Karpas-422 (cell line): ENCODE measurements at regions not wholly inside any gene's neighbourhood (a gene's known extent, or its start where the extent isn't known, plus 50 kb on each side); places are given as distances from the start of the nearest gene placed in this dataset.

Source experiments
- DNase-seq: peaks from one replicate; pipeline ENCODE4 v3.0.0-alpha.2; 2015
- H2AFZ ChIP-seq: fragments of 200-600 bp; sonication (generic); 2 replicates; pipeline ENCODE4 v1.6.1; 2014; ENCODE audit warnings: antibody characterized with exemption, low read length, mixed read lengths
- H3K27ac ChIP-seq: fragments of 200-600 bp; sonication (generic); 2 replicates; pipeline ENCODE4 v1.5.1; 2014; ENCODE audit warnings: mild to moderate bottlenecking, low read length, moderate library complexity
- H3K27me3 ChIP-seq: fragments of 200-600 bp; sonication (generic); 2 replicates; pipeline ENCODE4 v1.6.1; 2014; ENCODE audit warnings: low read length, mixed read lengths
- H3K36me3 ChIP-seq: fragments of 200-600 bp; sonication (generic); 2 replicates; pipeline ENCODE4 v1.6.1; 2014; ENCODE audit warnings: low read length, mixed read lengths; ENCODE audit not compliant: insufficient read depth
- H3K4me1 ChIP-seq: fragments of 200-600 bp; sonication (generic); 2 replicates; pipeline ENCODE4 v1.6.1; 2014; ENCODE audit warnings: mild to moderate bottlenecking, low read length, mixed read lengths
- H3K4me2 ChIP-seq: fragments of 200-600 bp; sonication (generic); 2 replicates; pipeline ENCODE4 v1.6.1; 2014; ENCODE audit warnings: low read length, low read depth, mild to moderate bottlenecking; ENCODE audit not compliant: poor library complexity, severe bottlenecking
- H3K4me3 ChIP-seq: fragments of 200-600 bp; sonication (generic); 2 replicates; pipeline ENCODE4 v1.5.1; 2014; ENCODE audit warnings: mild to moderate bottlenecking, antibody characterized with exemption, low read length, mixed read lengths
- H3K79me2 ChIP-seq: fragments of 200-600 bp; sonication (generic); 2 replicates; pipeline ENCODE4 v1.6.1; 2014; ENCODE audit warnings: mild to moderate bottlenecking, low read length, mixed read lengths
- H3K9ac ChIP-seq: fragments of 200-600 bp; sonication (generic); 2 replicates; pipeline ENCODE4 v1.6.0; 2014; ENCODE audit warnings: low read length
- H3K9me2 ChIP-seq: fragments of 200-600 bp; sonication (generic), shearing (Covaris generic); replicated peaks from 2 replicates; pipeline ENCODE4 v1.6.0; 2014; ENCODE audit warnings: mild to moderate bottlenecking, low read length, moderate library complexity; ENCODE audit not compliant: insufficient read depth
- H3K9me3 ChIP-seq: fragments of 300-700, 200-600 bp; sonication (generic); 2 replicates; pipeline ENCODE4 v1.6.1; 2014; ENCODE audit warnings: low read length, mixed read lengths
- H4K20me1 ChIP-seq: fragments of 200-600 bp; sonication (generic); 2 replicates; pipeline ENCODE4 v1.6.1; 2014; ENCODE audit warnings: mild to moderate bottlenecking, antibody characterized with exemption, low read length, low read depth; ENCODE audit not compliant: insufficient read depth

DNA sequence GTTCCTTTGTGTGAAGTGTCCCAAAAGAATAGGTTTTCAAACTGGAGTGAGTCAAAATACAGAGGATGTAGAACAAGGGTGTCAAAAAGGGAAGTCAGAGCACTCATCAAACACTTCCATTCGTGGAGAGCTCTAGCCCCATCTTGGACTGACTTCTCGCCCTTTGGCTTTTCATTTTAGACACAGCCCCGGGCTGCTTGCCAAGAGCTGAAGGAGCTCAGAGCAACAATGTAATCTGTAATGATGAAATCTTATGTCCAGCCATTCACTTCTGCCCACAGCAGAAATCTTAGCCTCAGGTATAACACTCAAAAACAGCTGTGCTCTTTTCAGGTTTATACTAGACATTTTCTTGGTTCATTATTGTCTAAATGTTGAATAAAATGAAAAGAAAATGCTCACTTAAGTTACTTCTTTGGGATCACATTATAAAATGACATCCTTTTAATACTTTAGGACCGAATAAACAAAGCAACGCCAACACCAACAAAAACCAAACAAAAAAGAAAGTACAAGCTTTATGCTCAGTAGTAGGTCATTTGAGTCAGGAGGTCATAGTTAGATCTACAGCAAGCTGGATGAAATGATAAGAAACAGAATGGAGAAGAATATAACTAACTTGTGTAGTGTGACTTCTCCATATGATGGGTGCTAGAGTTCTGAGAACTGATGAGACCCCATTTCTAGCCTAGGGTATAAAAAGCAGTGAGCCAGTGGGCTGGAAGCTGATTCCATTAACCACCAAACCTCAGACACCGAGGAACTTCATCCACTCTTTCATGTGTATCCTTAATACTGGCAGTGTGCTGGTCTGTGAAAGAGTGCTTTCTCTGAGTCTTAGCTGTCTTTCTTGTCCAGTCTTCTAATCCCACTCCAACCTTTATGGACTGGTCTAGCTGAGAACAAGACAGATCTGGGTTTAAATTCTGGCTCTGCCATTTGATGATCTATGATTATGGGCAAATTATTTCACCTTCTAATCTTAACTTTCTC is 131.8 kb upstream of the SLC7A14 start:
- H3K27ac ChIP-seq: no peak overlapping the region
- DNase-seq: no peak
- H3K9me3 ChIP-seq: no peaks in the 10 kb centered on the region
- H3K27me3 ChIP-seq: no peaks in the 10 kb centered on the region
- H3K36me3 ChIP-seq: no peaks in the 10 kb centered on the region
- H3K79me2 ChIP-seq: no peaks in the 10 kb centered on the region
- H3K9ac ChIP-seq: no peak overlapping the region
- H3K4me3 ChIP-seq: no peak overlapping the region
- no peak overlapping the region for H2AFZ ChIP-seq
- no peak overlapping the region for H3K4me2 ChIP-seq
- no peaks in the 10 kb centered on the region for H4K20me1 ChIP-seq
- no peaks in the 10 kb centered on the region for H3K9me2 ChIP-seq
- H3K4me1 ChIP-seq: no peaks in the 10 kb centered on the region

DNA sequence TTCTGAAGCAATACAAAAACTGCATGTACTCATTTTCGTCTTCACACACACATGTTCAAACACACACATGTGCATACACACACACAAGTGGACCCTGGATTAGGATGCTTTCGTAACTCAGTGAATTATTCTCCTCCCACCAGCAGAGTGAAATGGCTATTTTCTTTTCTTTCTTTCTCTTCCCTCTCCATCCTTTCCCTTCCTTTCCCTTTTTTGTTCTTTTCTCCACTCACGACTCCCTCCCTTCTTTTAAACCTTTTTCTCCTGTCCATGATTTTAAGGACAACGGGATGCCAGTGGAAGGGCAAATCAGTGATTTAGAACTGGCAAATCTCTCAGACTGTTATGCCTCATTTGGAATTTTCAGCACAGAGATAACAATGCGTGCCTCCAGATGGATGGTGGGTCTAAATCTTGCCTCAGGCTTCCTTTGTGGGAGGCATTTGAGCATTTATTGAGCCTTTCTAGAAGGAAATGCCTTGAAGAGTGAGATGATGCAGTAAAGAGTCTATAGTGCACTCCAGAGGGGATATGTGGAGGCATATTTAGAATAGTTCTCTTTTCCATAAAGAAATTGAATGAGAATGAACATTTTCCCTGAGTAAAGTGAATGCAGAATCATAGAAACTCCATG is 130.4 kb upstream of the SLC7A14 start:
- no peak overlapping the region for H3K27ac ChIP-seq
- H3K9me2 ChIP-seq: no peaks in the 10 kb centered on the region
- no peaks in the 10 kb centered on the region for H4K20me1 ChIP-seq
- H3K79me2 ChIP-seq: no peaks in the 10 kb centered on the region
- no peaks in the 10 kb centered on the region for H3K27me3 ChIP-seq
- H3K4me2 ChIP-seq: no peak overlapping the region
- DNase-seq: no peak
- H3K4me3 ChIP-seq: no peak overlapping the region
- H3K9me3 ChIP-seq: no peaks in the 10 kb centered on the region
- H2AFZ ChIP-seq: no peak overlapping the region
- no peak overlapping the region for H3K9ac ChIP-seq
- no peaks in the 10 kb centered on the region for H3K36me3 ChIP-seq
- H3K4me1 ChIP-seq: no peaks in the 10 kb centered on the region

- Histone ChIP-seq H3K4me1 (no peaks in the 10 kb centered on the region), H3K4me3 (no peak overlapping the region), H3K79me2 (no peaks in the 10 kb centered on the region), H3K9ac (no peak overlapping the region), H3K4me2 (no peak overlapping the region), H3K27ac (no peak overlapping the region), H3K36me3 (no peaks in the 10 kb centered on the region), H3K9me3 (no peaks in the 10 kb centered on the region), H3K9me2 (no peaks in the 10 kb centered on the region), H3K27me3 (no peaks in the 10 kb centered on the region), H2AFZ (no peak overlapping the region), H4K20me1 (no peaks in the 10 kb centered on the region)
- no peak for DNase-seq
Measured at GRCh38 chr3:170714562-170715535, 129.0 kb upstream of the SLC7A14 start.

DNA sequence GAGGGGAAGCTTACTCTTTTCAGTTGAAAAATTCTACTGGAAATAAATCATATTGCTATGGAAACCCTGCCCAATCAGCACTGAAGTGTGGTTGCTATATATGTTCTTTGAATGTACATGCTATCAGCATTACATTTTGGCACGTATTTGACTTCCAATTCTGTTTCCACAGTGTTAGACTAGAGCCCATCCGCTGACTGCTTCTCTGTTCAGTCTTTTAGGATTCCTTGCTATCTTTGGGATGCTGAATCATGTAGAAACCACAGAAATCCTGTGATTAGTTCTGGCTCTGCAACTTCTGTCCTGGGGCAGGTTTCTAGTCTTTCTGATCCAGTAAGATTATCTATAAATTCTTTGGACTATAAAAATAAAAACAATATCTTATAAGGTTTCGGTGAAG is 128.2 kb upstream of the SLC7A14 start:
- H3K27ac ChIP-seq: no peak overlapping the region
- no peak overlapping the region for H3K4me3 ChIP-seq
- no peaks in the 10 kb centered on the region for H3K9me3 ChIP-seq
- H3K36me3 ChIP-seq: no peaks in the 10 kb centered on the region
- no peaks in the 10 kb centered on the region for H3K79me2 ChIP-seq
- H3K4me2 ChIP-seq: no peak overlapping the region
- no peak overlapping the region for H3K9ac ChIP-seq
- DNase-seq: no peak
- no peaks in the 10 kb centered on the region for H4K20me1 ChIP-seq
- no peaks in the 10 kb centered on the region for H3K9me2 ChIP-seq
- no peaks in the 10 kb centered on the region for H3K4me1 ChIP-seq
- no peak overlapping the region for H2AFZ ChIP-seq
- no peaks in the 10 kb centered on the region for H3K27me3 ChIP-seq

GRCh38 chr3:170713653-170714052 is 127.8 kb upstream of the SLC7A14 start:
- Histone ChIP-seq H3K4me3 (no peak overlapping the region), H3K4me1 (no peaks in the 10 kb centered on the region), H3K27me3 (no peaks in the 10 kb centered on the region), H3K4me2 (no peak overlapping the region), H3K36me3 (no peaks in the 10 kb centered on the region), H3K9me3 (no peaks in the 10 kb centered on the region), H4K20me1 (no peaks in the 10 kb centered on the region), H3K9me2 (no peaks in the 10 kb centered on the region), H3K27ac (no peak overlapping the region), H3K79me2 (no peaks in the 10 kb centered on the region), H2AFZ (no peak overlapping the region), H3K9ac (no peak overlapping the region)
- DNase-seq: no peak

DNA sequence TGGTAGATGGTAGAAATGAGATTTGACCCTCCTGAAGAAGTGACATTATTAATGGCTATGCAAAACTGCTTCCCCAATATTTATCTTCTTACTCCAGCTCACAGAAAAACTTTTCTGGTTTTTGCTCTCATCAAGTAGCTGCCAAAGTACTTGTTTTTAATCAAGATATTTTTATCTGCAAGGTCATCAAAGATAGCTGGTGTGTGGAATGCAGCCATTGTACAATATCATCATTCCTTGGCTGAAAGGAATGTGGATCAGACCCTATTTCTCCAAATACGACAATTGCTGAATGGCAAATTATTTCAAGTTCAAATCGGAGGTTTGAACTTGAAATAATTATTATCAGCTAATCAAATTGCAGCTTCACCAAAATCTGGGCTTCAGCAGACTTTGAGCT is 126.9 kb upstream of the SLC7A14 start:
- Histone ChIP-seq H3K27ac (no peak overlapping the region), H3K9me3 (no peaks in the 10 kb centered on the region), H3K4me2 (no peak overlapping the region), H3K27me3 (no peaks in the 10 kb centered on the region), H3K4me1 (no peaks in the 10 kb centered on the region), H2AFZ (no peak overlapping the region), H3K36me3 (no peaks in the 10 kb centered on the region), H3K79me2 (no peaks in the 10 kb centered on the region), H4K20me1 (no peaks in the 10 kb centered on the region), H3K9me2 (no peaks in the 10 kb centered on the region), H3K9ac (no peak overlapping the region), H3K4me3 (no peak overlapping the region)
- no peak for DNase-seq

- H2AFZ ChIP-seq: no peak overlapping the region
- no peak for DNase-seq
- H3K4me2 ChIP-seq: no peak overlapping the region
- H3K9ac ChIP-seq: no peak overlapping the region
- H3K9me3 ChIP-seq: no peaks in the 10 kb centered on the region
- H3K79me2 ChIP-seq: no peaks in the 10 kb centered on the region
- no peaks in the 10 kb centered on the region for H4K20me1 ChIP-seq
- no peaks in the 10 kb centered on the region for H3K4me1 ChIP-seq
- H3K27me3 ChIP-seq: no peaks in the 10 kb centered on the region
- no peaks in the 10 kb centered on the region for H3K9me2 ChIP-seq
- no peak overlapping the region for H3K27ac ChIP-seq
- no peak overlapping the region for H3K4me3 ChIP-seq
- H3K36me3 ChIP-seq: no peaks in the 10 kb centered on the region
Measured at GRCh38 chr3:170712336-170712735, 126.5 kb upstream of the SLC7A14 start.

DNA sequence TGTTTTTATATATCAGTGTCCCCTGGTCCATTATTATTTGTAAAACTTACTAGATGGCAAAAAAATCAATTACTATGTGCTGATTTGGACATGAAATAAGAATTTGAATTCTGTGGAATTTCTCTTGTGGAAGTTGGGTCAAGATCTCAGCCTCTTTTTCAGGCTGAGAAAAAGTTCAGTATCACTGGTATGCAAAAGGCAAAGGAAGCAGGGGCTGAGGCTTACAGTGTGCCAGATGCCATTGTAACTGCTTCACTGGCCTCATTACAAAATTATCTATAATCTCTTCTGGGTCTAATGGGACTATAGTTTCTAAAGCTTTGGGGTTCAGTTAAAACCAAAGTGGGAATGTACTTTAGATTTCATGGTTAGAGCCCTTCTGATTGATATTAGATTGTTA is 125.9 kb upstream of the SLC7A14 start:
- Histone ChIP-seq H3K4me1 (no peaks in the 10 kb centered on the region), H3K27me3 (no peaks in the 10 kb centered on the region), H3K79me2 (no peaks in the 10 kb centered on the region), H3K36me3 (no peaks in the 10 kb centered on the region), H3K27ac (no peak overlapping the region), H3K9me3 (no peaks in the 10 kb centered on the region), H4K20me1 (no peaks in the 10 kb centered on the region), H3K9me2 (no peaks in the 10 kb centered on the region), H2AFZ (no peak overlapping the region), H3K9ac (no peak overlapping the region), H3K4me3 (no peak overlapping the region), H3K4me2 (no peak overlapping the region)
- no peak for DNase-seq
